SK-N-SH (cell line): ENCODE measurements at regions not wholly inside any gene's neighbourhood (a gene's known extent, or its start where the extent isn't known, plus 50 kb on each side); places are given as distances from the start of the nearest gene placed in this dataset.

ENCODE experiments used
- CHD2 ChIP-seq: fragments of 150-350 bp; IDR thresholded peaks from 2 replicates; pipeline ENCODE4 v1.6.1; 2018; ENCODE audit warnings: low read length; ENCODE audit not compliant: partially characterized antibody
- EP300 ChIP-seq, 2 experiments: IDR thresholded peaks; 2 replicates each; pipeline versions ENCODE4 v1.4.0 to v1.6.1; 2012; ENCODE audit warnings: borderline replicate concordance in 1 of 2, low read depth in 1 of 2, low read length in 1 of 2
- EZH2phosphoT487 ChIP-seq: fragments of 200-600 bp; sonication (generic); IDR thresholded peaks from 2 replicates; pipeline ENCODE4 v1.6.1; 2017; ENCODE audit warnings: low read depth, mixed run types, mild to moderate bottlenecking, antibody characterized with exemption, moderate library complexity, borderline replicate concordance
- POLR2AphosphoS5 ChIP-seq: IDR thresholded peaks from 2 replicates; pipeline ENCODE4 v1.6.1; 2012; ENCODE audit warnings: low read depth, low read length
- RFX5 ChIP-seq: IDR thresholded peaks from 2 replicates; pipeline ENCODE4 v1.6.1; 2012; ENCODE audit warnings: mild to moderate bottlenecking, improper control_type of control experiment, low read length
- SIN3A ChIP-seq: IDR thresholded peaks from 2 replicates; pipeline ENCODE4 v1.6.1; 2012; ENCODE audit warnings: low read depth, mild to moderate bottlenecking, low read length, moderate library complexity, borderline replicate concordance
- TAF1 ChIP-seq: IDR thresholded peaks from 2 replicates; pipeline ENCODE4 v1.6.1; 2012; ENCODE audit warnings: low read depth, mild to moderate bottlenecking, low read length, moderate library complexity, borderline replicate concordance
- TF ChIP-seq, protein P1 (sequence below): IDR thresholded peaks from 2 replicates; pipeline ENCODE4 v1.6.1; 2012; ENCODE audit warnings: mild to moderate bottlenecking, low read depth, low read length, moderate library complexity
- TF ChIP-seq, protein P2 (sequence below): fragments of 200-600 bp; sonication (generic); IDR thresholded peaks from 2 replicates; pipeline ENCODE4 v1.6.1; 2017; ENCODE audit warnings: antibody characterized with exemption, mild to moderate bottlenecking, moderate library complexity

DNA sequence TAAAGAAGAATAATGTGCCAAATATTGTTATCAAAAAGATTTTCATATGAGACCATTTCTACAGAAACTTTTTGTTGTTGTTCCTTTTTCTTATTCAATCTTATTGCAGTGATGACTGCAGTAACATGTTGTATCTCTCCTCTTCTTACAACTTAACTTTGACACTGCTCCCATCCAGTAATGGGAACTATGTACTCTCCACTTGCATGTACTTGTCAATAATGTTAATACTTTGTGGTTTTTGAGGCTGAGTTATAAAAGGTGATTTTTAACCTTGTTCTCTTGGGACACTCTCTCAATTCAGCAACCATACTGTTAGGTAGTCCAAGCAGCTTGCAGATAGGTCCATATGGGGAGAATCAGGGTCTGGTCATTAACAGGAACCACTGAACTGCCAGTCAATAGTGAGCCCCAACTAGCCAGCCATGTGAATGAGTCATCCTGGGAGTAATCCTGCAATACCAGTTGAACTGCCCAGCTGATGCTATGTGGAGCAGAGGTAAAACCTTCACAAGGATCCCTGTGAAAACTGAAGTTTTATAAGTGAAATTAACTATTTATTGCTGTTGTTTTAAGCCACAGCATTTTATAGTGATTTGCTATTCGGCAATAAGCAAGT, 199.6 kb upstream of the DAB2 start:
- TF ChIP-seq POLR2AphosphoS5 (no peak), EP300 (IDR thresholded peaks at IDR 0.05; ENCODE audit: borderline replicate concordance in 1 of 2, low read depth in 1 of 2, low read length in 1 of 2) (no peak), CHD2 (no peak), TAF1 (no peak), EZH2phosphoT487 (no peak), RFX5 (no peak), SIN3A (no peak)
- TF ChIP-seq, protein P1, sequence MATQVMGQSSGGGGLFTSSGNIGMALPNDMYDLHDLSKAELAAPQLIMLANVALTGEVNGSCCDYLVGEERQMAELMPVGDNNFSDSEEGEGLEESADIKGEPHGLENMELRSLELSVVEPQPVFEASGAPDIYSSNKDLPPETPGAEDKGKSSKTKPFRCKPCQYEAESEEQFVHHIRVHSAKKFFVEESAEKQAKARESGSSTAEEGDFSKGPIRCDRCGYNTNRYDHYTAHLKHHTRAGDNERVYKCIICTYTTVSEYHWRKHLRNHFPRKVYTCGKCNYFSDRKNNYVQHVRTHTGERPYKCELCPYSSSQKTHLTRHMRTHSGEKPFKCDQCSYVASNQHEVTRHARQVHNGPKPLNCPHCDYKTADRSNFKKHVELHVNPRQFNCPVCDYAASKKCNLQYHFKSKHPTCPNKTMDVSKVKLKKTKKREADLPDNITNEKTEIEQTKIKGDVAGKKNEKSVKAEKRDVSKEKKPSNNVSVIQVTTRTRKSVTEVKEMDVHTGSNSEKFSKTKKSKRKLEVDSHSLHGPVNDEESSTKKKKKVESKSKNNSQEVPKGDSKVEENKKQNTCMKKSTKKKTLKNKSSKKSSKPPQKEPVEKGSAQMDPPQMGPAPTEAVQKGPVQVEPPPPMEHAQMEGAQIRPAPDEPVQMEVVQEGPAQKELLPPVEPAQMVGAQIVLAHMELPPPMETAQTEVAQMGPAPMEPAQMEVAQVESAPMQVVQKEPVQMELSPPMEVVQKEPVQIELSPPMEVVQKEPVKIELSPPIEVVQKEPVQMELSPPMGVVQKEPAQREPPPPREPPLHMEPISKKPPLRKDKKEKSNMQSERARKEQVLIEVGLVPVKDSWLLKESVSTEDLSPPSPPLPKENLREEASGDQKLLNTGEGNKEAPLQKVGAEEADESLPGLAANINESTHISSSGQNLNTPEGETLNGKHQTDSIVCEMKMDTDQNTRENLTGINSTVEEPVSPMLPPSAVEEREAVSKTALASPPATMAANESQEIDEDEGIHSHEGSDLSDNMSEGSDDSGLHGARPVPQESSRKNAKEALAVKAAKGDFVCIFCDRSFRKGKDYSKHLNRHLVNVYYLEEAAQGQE: no peak
- TF ChIP-seq, protein P2, sequence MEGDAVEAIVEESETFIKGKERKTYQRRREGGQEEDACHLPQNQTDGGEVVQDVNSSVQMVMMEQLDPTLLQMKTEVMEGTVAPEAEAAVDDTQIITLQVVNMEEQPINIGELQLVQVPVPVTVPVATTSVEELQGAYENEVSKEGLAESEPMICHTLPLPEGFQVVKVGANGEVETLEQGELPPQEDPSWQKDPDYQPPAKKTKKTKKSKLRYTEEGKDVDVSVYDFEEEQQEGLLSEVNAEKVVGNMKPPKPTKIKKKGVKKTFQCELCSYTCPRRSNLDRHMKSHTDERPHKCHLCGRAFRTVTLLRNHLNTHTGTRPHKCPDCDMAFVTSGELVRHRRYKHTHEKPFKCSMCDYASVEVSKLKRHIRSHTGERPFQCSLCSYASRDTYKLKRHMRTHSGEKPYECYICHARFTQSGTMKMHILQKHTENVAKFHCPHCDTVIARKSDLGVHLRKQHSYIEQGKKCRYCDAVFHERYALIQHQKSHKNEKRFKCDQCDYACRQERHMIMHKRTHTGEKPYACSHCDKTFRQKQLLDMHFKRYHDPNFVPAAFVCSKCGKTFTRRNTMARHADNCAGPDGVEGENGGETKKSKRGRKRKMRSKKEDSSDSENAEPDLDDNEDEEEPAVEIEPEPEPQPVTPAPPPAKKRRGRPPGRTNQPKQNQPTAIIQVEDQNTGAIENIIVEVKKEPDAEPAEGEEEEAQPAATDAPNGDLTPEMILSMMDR: no peak
